H9 (cell line): ENCODE measurements at regions not wholly inside any gene's neighbourhood (a gene's known extent, or its start where the extent isn't known, plus 50 kb on each side); places are given as distances from the start of the nearest gene placed in this dataset.

Source experiments
- DNase-seq: peaks from one replicate; pipeline ENCODE4 v3.0.0-alpha.2; 2017
- H2AFZ ChIP-seq: one replicate; pipeline ENCODE4 v1.6.1; 2013; ENCODE audit warnings: mild to moderate bottlenecking, low read length, control low read depth, moderate library complexity
- H2AK5ac ChIP-seq: 2 replicates; pipeline ENCODE4 v1.6.1; 2013; ENCODE audit warnings: low read length, control low read depth, mixed read lengths; ENCODE audit not compliant: insufficient read length
- H2BK120ac ChIP-seq: one replicate; pipeline ENCODE4 v1.6.1; 2013; ENCODE audit warnings: low read depth, mild to moderate bottlenecking, low read length, control low read depth, inconsistent platforms; ENCODE audit not compliant: poor library complexity, severe bottlenecking
- H2BK12ac ChIP-seq: 2 replicates; pipeline ENCODE4 v1.6.1; 2013; ENCODE audit warnings: low read length, control low read depth, mixed read lengths, low read depth; ENCODE audit not compliant: insufficient read length
- H2BK15ac ChIP-seq: 2 replicates; pipeline ENCODE4 v1.6.1; 2013; ENCODE audit warnings: low read depth, low read length, control low read depth
- H2BK20ac ChIP-seq: one replicate; pipeline ENCODE4 v1.6.1; 2013; ENCODE audit warnings: low read depth, mild to moderate bottlenecking, low read length, control low read depth, inconsistent platforms; ENCODE audit not compliant: poor library complexity, severe bottlenecking
- H2BK5ac ChIP-seq: 2 replicates; pipeline ENCODE4 v1.6.1; 2013; ENCODE audit warnings: low read length, control low read depth, mixed read lengths; ENCODE audit not compliant: insufficient read length
- H3K14ac ChIP-seq: 2 replicates; pipeline ENCODE4 v1.6.1; 2013; ENCODE audit warnings: low read length, control low read depth; ENCODE audit not compliant: insufficient read depth
- H3K18ac ChIP-seq: 2 replicates; pipeline ENCODE4 v1.6.1; 2013; ENCODE audit warnings: low read depth, mild to moderate bottlenecking, mixed read lengths, low read length, control low read depth; ENCODE audit not compliant: insufficient read length
- H3K23ac ChIP-seq: 2 replicates; pipeline ENCODE4 v1.6.1; 2013; ENCODE audit warnings: low read length, control low read depth, mixed read lengths, low read depth; ENCODE audit not compliant: insufficient read length
- H3K23me2 ChIP-seq: 2 replicates; pipeline ENCODE4 v1.6.1; 2013; ENCODE audit warnings: low read depth, mild to moderate bottlenecking, mixed read lengths, low read length, control low read depth; ENCODE audit not compliant: insufficient read length, poor library complexity, severe bottlenecking
- H3K27ac ChIP-seq: 2 replicates; pipeline ENCODE4 v1.5.1; 2013; ENCODE audit warnings: low read length, control low read depth, mixed read lengths, low read depth; ENCODE audit not compliant: insufficient read length
- H3K27me3 ChIP-seq: 2 replicates; pipeline ENCODE4 v1.6.1; 2013; ENCODE audit warnings: low read length, control low read depth, inconsistent platforms; ENCODE audit not compliant: insufficient read depth
- H3K4ac ChIP-seq: 2 replicates; pipeline ENCODE4 v1.6.1; 2013; ENCODE audit warnings: low read depth, mild to moderate bottlenecking, control low read depth, inconsistent platforms, low read length, moderate library complexity
- H3K4me1 ChIP-seq: 2 replicates; pipeline ENCODE4 v1.6.1; 2013; ENCODE audit warnings: low read length, control low read depth, inconsistent platforms; ENCODE audit not compliant: insufficient read depth
- H3K4me2 ChIP-seq: 2 replicates; pipeline ENCODE4 v1.6.1; 2013; ENCODE audit warnings: low read length, control low read depth, mixed read lengths; ENCODE audit not compliant: insufficient read length, insufficient read depth
- H3K56ac ChIP-seq: 2 replicates; pipeline ENCODE4 v1.6.1; 2013; ENCODE audit warnings: low read depth, mild to moderate bottlenecking, mixed read lengths, low read length, control low read depth; ENCODE audit not compliant: insufficient read length
- H3K79me1 ChIP-seq: 2 replicates; pipeline ENCODE4 v1.6.1; 2013; ENCODE audit warnings: low read depth, mild to moderate bottlenecking, moderate library complexity, low read length, control low read depth, inconsistent platforms; ENCODE audit not compliant: insufficient read depth, poor library complexity, severe bottlenecking
- H3K79me2 ChIP-seq: 2 replicates; pipeline ENCODE4 v1.6.1; 2013; ENCODE audit warnings: low read length, control low read depth, inconsistent platforms; ENCODE audit not compliant: insufficient read depth
- H3K9ac ChIP-seq: 2 replicates; pipeline ENCODE4 v1.6.1; 2013; ENCODE audit warnings: low read length, control low read depth, mixed read lengths; ENCODE audit not compliant: insufficient read length; ENCODE audit errors: extremely low read depth
- H3K9me3 ChIP-seq: one replicate; pipeline ENCODE4 v1.6.1; 2013; ENCODE audit warnings: low read depth, low read length, inconsistent platforms; ENCODE audit not compliant: control insufficient read depth
- H3T11ph ChIP-seq: one replicate; pipeline ENCODE4 v1.6.1; 2013; ENCODE audit warnings: mild to moderate bottlenecking, low read length, control low read depth, inconsistent platforms
- H4K20me1 ChIP-seq: one replicate; pipeline ENCODE4 v1.6.1; 2013; ENCODE audit not compliant: control insufficient read depth, insufficient read length, insufficient read depth
- H4K5ac ChIP-seq: 2 replicates; pipeline ENCODE4 v1.6.1; 2013; ENCODE audit warnings: low read depth, mild to moderate bottlenecking, mixed read lengths, low read length, control low read depth; ENCODE audit not compliant: insufficient read length
- H4K8ac ChIP-seq: replicated peaks from 2 replicates; pipeline ENCODE4 v1.6.1; 2013; ENCODE audit warnings: low read length, control low read depth, mixed read lengths, low read depth; ENCODE audit not compliant: insufficient read length
- H4K91ac ChIP-seq: 2 replicates; pipeline ENCODE4 v1.6.1; 2013; ENCODE audit warnings: low read depth, mild to moderate bottlenecking, moderate library complexity, mixed read lengths, low read length, control low read depth; ENCODE audit not compliant: insufficient read length
- H3K27ac Mint-ChIP-seq, 3 experiments: 2 replicates in 2 of 3; 3 replicates in 1 of 3; pipeline ENCODE4 v1.8.0; 2020 to 2021; ENCODE audit warnings: mixed read lengths in 3 of 3, mild to moderate bottlenecking in 1 of 3, moderate library complexity in 1 of 3
- H3K27me3 Mint-ChIP-seq: 2 replicates; pipeline ENCODE4 v1.8.0; 2021; ENCODE audit warnings: low read depth, mild to moderate bottlenecking, moderate library complexity, mixed read lengths
- H3K36me3 Mint-ChIP-seq, 3 experiments: 2 replicates in 2 of 3; 3 replicates in 1 of 3; pipeline ENCODE4 v1.8.0; 2020 to 2021; ENCODE audit warnings: low read depth in 3 of 3, mixed read lengths in 3 of 3; ENCODE audit not compliant: insufficient read depth in 1 of 3
- H3K4me1 Mint-ChIP-seq, 2 experiments: 2 replicates each; pipeline ENCODE4 v1.8.0; 2020; ENCODE audit warnings: mixed read lengths in 2 of 2
- H3K4me3 Mint-ChIP-seq, 2 experiments: 2 replicates in 1 of 2; 3 replicates in 1 of 2; pipeline ENCODE4 v1.8.0; 2020 to 2021; ENCODE audit warnings: mild to moderate bottlenecking in 2 of 2, mixed read lengths in 2 of 2, moderate library complexity in 1 of 2
- H3K9me3 Mint-ChIP-seq, 2 experiments: 2 replicates in 1 of 2; 3 replicates in 1 of 2; pipeline ENCODE4 v1.8.0; 2020; ENCODE audit warnings: mild to moderate bottlenecking in 2 of 2, mixed read lengths in 2 of 2, moderate library complexity in 1 of 2
- CTCF ChIP-seq: fragments of 200-600 bp; sonication (generic); conservative IDR thresholded peaks from 3 replicates; pipeline ENCODE4 v1.8.0; 2021; ENCODE audit warnings: antibody characterized with exemption, mild to moderate bottlenecking
- WGBS: extraction: QIAGEN DNeasy Blood & Tissue Kit; methylation state at CpG from one replicate; pipeline ENCODE4 v1.1.7; 2013; ENCODE audit warnings: missing lambda C conversion rate, low lambda C conversion rate, mixed read lengths; ENCODE audit not compliant: insufficient read length; ENCODE audit errors: extremely low coverage; 5-methylcytosine and 5-hydroxymethylcytosine counted together

- no peak overlapping the region for H3K4me2 ChIP-seq
- H3K27me3 ChIP-seq = no peaks in the 10 kb centered on the region; the same call in 1 of the 2 replicates
- no peak overlapping the region for H2BK15ac ChIP-seq
- no peaks in the 10 kb centered on the region for H3K4me1 ChIP-seq
- no peak for TF ChIP-seq CTCF
- Mint-ChIP-seq H3K36me3 (peaks cover 3 to 9% (median 5%) of the 10 kb centered on the region in 3 experiments; a peak in 6 of 7 replicates), H3K27me3 (no peaks in the 10 kb centered on the region), H3K4me1 (no peaks in the 10 kb centered on the region), H3K4me3 (no peak overlapping the region), H3K9me3 (peaks cover 12 to 18% of the 10 kb centered on the region in 2 experiments), H3K27ac (no peak overlapping the region)
- H3K14ac ChIP-seq = no peak overlapping the region
- no peak overlapping the region for H2BK120ac ChIP-seq
- no peak overlapping the region for H3K56ac ChIP-seq
- no peak overlapping the region for H3K27ac ChIP-seq
- H3K9ac ChIP-seq = no peak overlapping the region
- H4K5ac ChIP-seq = no peak overlapping the region
- no peaks in the 10 kb centered on the region for H4K20me1 ChIP-seq
- H3K9me3 ChIP-seq = no peaks in the 10 kb centered on the region
- no peak overlapping the region for H2BK20ac ChIP-seq
- no peak overlapping the region for H3K23ac ChIP-seq
- no peak overlapping the region for H2AK5ac ChIP-seq
- no peak overlapping the region for H2BK12ac ChIP-seq
- no peak overlapping the region for H2AFZ ChIP-seq
- no peak for DNase-seq
- H3K18ac ChIP-seq = no peak overlapping the region
- no peak overlapping the region for H4K91ac ChIP-seq
- no peak overlapping the region for H4K8ac ChIP-seq
- H3K4ac ChIP-seq = no peak overlapping the region
- no peak overlapping the region for H2BK5ac ChIP-seq
- no peaks in the 10 kb centered on the region for H3K79me2 ChIP-seq
- no peaks in the 10 kb centered on the region for H3K79me1 ChIP-seq
- no peak overlapping the region for H3T11ph ChIP-seq
- no peaks in the 10 kb centered on the region for H3K23me2 ChIP-seq
- no CpG with 5 or more reads among the region's 1 CpG for WGBS
Observed at GRCh38 chr4:138509346-138509745, 267.2 kb upstream of the SLC7A11 start.
